Endodermal cell (in vitro differentiated cells): ENCODE measurements at regions not wholly inside any gene's neighbourhood (a gene's known extent, or its start where the extent isn't known, plus 50 kb on each side); places are given as distances from the start of the nearest gene placed in this dataset.

Source experiments
- DNase-seq: peaks from one replicate; pipeline ENCODE4 v3.0.0-alpha.2; 2017
- H3K27ac ChIP-seq: 2 replicates; pipeline ENCODE4 v1.5.1; 2013; ENCODE audit warnings: mild to moderate bottlenecking, low read depth, low read length, moderate library complexity
- H3K27me3 ChIP-seq: 2 replicates; pipeline ENCODE4 v1.6.1; 2013; ENCODE audit warnings: mild to moderate bottlenecking, low read length, moderate library complexity; ENCODE audit not compliant: insufficient read depth, control insufficient read depth, poor library complexity, severe bottlenecking
- H3K36me3 ChIP-seq: 2 replicates; pipeline ENCODE4 v1.7.0; 2013; ENCODE audit warnings: mild to moderate bottlenecking, low read length, moderate library complexity; ENCODE audit not compliant: control insufficient read depth, insufficient read depth
- H3K4me1 ChIP-seq: one replicate; pipeline ENCODE4 v1.7.0; 2013; ENCODE audit warnings: low read length; ENCODE audit not compliant: control insufficient read depth, insufficient read depth
- H3K4me3 ChIP-seq: 2 replicates; pipeline ENCODE4 v1.5.1; 2013; ENCODE audit warnings: mild to moderate bottlenecking, low read length, moderate library complexity
- H3K9ac ChIP-seq: 2 replicates; pipeline ENCODE4 v1.6.1; 2013; ENCODE audit warnings: mild to moderate bottlenecking, low read length, moderate library complexity; ENCODE audit not compliant: poor library complexity, severe bottlenecking; ENCODE audit errors: extremely low read depth
- H3K9me3 ChIP-seq: 2 replicates; pipeline ENCODE4 v1.6.1; 2013; ENCODE audit warnings: mild to moderate bottlenecking, low read length, moderate library complexity; ENCODE audit not compliant: control insufficient read depth
- H3K27ac Mint-ChIP-seq: 2 replicates; pipeline ENCODE4 v1.8.0; 2020; ENCODE audit warnings: mixed read lengths
- H3K27me3 Mint-ChIP-seq: 2 replicates; pipeline ENCODE4 v1.8.0; 2021; ENCODE audit warnings: mild to moderate bottlenecking, mixed read lengths; ENCODE audit not compliant: insufficient read depth
- H3K36me3 Mint-ChIP-seq: 2 replicates; pipeline ENCODE4 v1.8.0; 2020; ENCODE audit warnings: low read depth, mixed read lengths
- H3K4me1 Mint-ChIP-seq: 2 replicates; pipeline ENCODE4 v1.8.0; 2020; ENCODE audit warnings: mixed read lengths
- H3K4me3 Mint-ChIP-seq: 2 replicates; pipeline ENCODE4 v1.8.0; 2020; ENCODE audit warnings: mild to moderate bottlenecking, moderate library complexity, mixed read lengths
- H3K9me3 Mint-ChIP-seq: 2 replicates; pipeline ENCODE4 v1.8.0; 2020; ENCODE audit warnings: mild to moderate bottlenecking, mixed read lengths
- CTCF ChIP-seq: fragments of 200-600 bp; sonication (generic); conservative IDR thresholded peaks from 2 replicates; pipeline ENCODE4 v1.5.0; 2021; ENCODE audit warnings: antibody characterized with exemption, mild to moderate bottlenecking
- WGBS, 2 experiments: methylation state at CpG; one replicate each; pipeline versions ENCODE4 v1.1.5 to v1.1.7; 2013; ENCODE audit warnings: missing lambda C conversion rate in 2 of 2, mixed read lengths in 1 of 2; ENCODE audit not compliant: insufficient coverage in 1 of 2, insufficient read length in 1 of 2; 5-methylcytosine and 5-hydroxymethylcytosine counted together

DNA sequence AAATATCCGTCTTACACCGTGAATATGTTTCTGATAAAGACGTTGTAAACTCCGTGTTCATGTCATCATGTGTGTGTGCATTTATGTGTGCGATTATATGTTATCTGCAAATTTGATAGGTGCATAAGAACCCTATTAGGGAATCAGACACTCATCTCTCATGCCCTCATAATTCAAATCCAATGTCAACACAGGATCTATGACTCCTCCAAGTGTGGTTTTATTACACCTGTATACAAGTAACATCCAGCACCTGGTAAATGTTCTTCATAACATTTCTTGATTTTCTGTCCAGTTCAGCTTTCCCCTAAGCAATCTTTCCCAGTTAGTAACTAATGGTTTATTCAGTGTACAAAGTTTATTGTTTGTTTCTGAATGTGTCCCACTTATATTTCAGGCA lies 681.9 kb downstream of the CDH11 start:
- Mint-ChIP-seq H3K4me1 (peaks cover 7% of the 10 kb centered on the region), H3K4me3 (no peak overlapping the region), H3K27ac (no peak overlapping the region), H3K9me3 (no peaks in the 10 kb centered on the region), H3K27me3 (peaks cover 2% of the 10 kb centered on the region), H3K36me3 (no peaks in the 10 kb centered on the region)
- no peak for DNase-seq
- Histone ChIP-seq H3K27me3 (no peaks in the 10 kb centered on the region), H3K9ac (no peak overlapping the region), H3K36me3 (no peaks in the 10 kb centered on the region), H3K4me1 (peaks cover 2% of the 10 kb centered on the region), H3K27ac (no peak overlapping the region), H3K4me3 (no peak overlapping the region), H3K9me3 (no peaks in the 10 kb centered on the region)
- TF ChIP-seq CTCF, result no peak
- 100% methylated on average over 4 of the region's 5 CpGs; no CpG with 5 or more reads in 1 of the 2 experiments for WGBS, 2 experiments

DNA sequence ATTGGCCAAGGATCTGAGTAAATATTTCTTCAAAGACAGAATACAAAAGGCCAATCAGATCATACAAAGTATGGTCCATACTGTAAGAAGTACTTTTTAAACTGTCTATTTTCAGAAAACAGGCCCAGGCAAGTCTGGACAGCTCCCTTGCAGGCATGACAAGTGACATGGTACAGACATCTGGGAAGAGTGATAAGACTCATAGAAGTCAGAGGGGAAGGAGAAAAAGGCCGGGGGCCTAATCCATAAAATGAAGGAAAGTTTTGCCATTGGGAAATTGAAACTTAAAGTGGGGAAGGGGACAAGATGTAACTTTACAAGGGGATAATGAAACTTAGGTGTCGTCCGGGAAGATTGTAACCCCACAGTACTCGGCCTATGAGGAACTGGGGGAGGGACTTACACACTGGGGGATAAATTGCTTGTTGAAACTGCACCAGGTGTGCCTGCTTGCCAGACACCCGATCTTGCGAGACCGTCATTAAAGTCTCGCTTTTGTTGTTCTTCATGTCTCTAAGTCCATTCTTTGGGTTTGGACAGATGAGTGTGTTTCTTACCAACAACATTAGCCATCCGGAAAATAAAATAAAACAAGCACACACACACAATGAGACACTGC lies 684.0 kb downstream of the CDH11 start:
- Mint-ChIP-seq H3K4me1 (no peaks in the 10 kb centered on the region), H3K4me3 (no peak overlapping the region), H3K27ac (no peak overlapping the region), H3K36me3 (no peaks in the 10 kb centered on the region), H3K9me3 (peaks cover 15% of the 10 kb centered on the region), H3K27me3 (peaks cover 2% of the 10 kb centered on the region)
- Histone ChIP-seq H3K27me3 (no peaks in the 10 kb centered on the region), H3K9ac (no peak overlapping the region), H3K4me1 (no peaks in the 10 kb centered on the region), H3K36me3 (no peaks in the 10 kb centered on the region), H3K4me3 (no peak overlapping the region), H3K27ac (no peak overlapping the region), H3K9me3 (peaks cover 9% of the 10 kb centered on the region)
- TF ChIP-seq CTCF, result no peak
- DNase-seq, result no peak
- 92 to 95% methylated on average over 7 to 9 of the region's 9 CpGs for WGBS, 2 experiments

DNA sequence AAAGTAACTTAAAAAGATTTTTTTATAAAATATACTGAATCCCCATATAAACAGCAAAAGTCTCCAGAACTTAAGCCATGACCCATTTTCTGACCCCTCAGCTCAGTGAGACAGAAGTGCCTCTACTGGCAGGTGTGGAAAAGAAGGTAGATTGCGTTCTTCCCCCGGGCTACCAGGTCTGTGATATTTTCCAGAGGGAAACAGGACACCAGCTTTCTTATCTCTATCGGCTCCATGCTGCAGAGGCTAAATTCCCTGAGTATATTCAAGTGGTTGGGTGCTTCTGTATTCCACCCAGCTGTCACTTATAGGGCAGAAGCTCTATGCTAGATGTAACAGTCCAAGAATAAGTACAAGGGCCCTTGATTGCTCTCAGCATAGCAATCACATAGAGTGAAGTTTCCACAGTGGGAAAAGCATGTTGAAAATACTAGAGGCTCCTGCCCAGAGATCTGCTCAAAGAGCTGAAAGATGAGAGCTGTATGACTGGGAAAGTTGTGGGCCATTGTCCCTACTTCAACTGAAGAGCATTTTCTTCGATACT lies 687.3 kb downstream of the CDH11 start:
- no peak for TF ChIP-seq CTCF
- H3K4me3 ChIP-seq, result no peak overlapping the region
- WGBS, 2 experiments, result 97 to 100% methylated on average over 1 to 4 of the region's 4 CpGs
- H3K27ac ChIP-seq, result no peak overlapping the region
- Mint-ChIP-seq H3K4me1 (no peaks in the 10 kb centered on the region), H3K27ac (no peak overlapping the region), H3K36me3 (no peaks in the 10 kb centered on the region), H3K27me3 (no peaks in the 10 kb centered on the region), H3K4me3 (no peak overlapping the region), H3K9me3 (peaks cover 30% of the 10 kb centered on the region)
- peaks cover 15% of the 10 kb centered on the region for H3K9me3 ChIP-seq
- H3K36me3 ChIP-seq, result no peaks in the 10 kb centered on the region
- H3K27me3 ChIP-seq, result no peaks in the 10 kb centered on the region
- DNase-seq, result no peak
- H3K4me1 ChIP-seq, result no peaks in the 10 kb centered on the region
- H3K9ac ChIP-seq, result no peak overlapping the region
